Endothelial cell of umbilical vein (primary cell): ENCODE measurements at regions not wholly inside any gene's neighbourhood (a gene's known extent, or its start where the extent isn't known, plus 50 kb on each side); places are given as distances from the start of the nearest gene placed in this dataset.

Experiments used
- BruUV-seq: library from RNA; stranded (reverse); fragments of 400-500 nt; replicated peaks from 2 replicates; lab custom pipeline; 2021; lab: Mats Ljungman, UMichigan
- CTCF ChIA-PET: fragments of 300-600, 350-600 bp; sonication (Branson Sonifier 250); formaldehyde crosslinking; loops from one replicate; lab custom pipeline; 2021; ENCODE audit warnings: antibody characterized with exemption, inconsistent platforms; lab: Charles Lee
- POLR2A ChIA-PET: fragments of 300-600, 350-600 bp; sonication (Branson Sonifier 250); formaldehyde crosslinking; loops from one replicate; lab custom pipeline; 2021; ENCODE audit warnings: antibody characterized with exemption, inconsistent platforms; lab: Charles Lee
- DNase-seq: peaks from one replicate; pipeline ENCODE4 v3.0.0-alpha.2; 2011; ENCODE audit warnings: low read depth, low spot score
- FAIRE-seq: peaks from 2 replicates; lab custom pipeline; 2011; peaks lifted over from hg19 to GRCh38; lab: Jason Lieb, UNC
- H2AFZ ChIP-seq: 2 replicates; pipeline ENCODE4 v1.6.0; 2012; ENCODE audit warnings: low read depth, low read length, control low read depth, inconsistent platforms
- H3K27ac ChIP-seq: 2 replicates; pipeline ENCODE4 v1.5.1; 2011; ENCODE audit warnings: low read depth, mild to moderate bottlenecking, control low read depth, low read length, moderate library complexity; ENCODE audit not compliant: insufficient read depth
- H3K27me3 ChIP-seq, 2 experiments: 2 replicates each; pipeline versions ENCODE4 v1.6.0 to v1.6.1; 2011; ENCODE audit warnings: low read length in 2 of 2, mixed read lengths in 1 of 2; ENCODE audit not compliant: control insufficient read depth in 2 of 2, insufficient read depth in 2 of 2
- H3K36me3 ChIP-seq, 2 experiments: 2 replicates in 1 of 2; 3 replicates in 1 of 2; pipeline ENCODE4 v1.5.1; 2011; ENCODE audit warnings: low read length in 2 of 2, mild to moderate bottlenecking in 1 of 2, moderate library complexity in 1 of 2; ENCODE audit not compliant: control insufficient read depth in 2 of 2, insufficient read depth in 2 of 2; ENCODE audit errors: extremely low read depth in 1 of 2
- H3K4me1 ChIP-seq: 3 replicates; pipeline ENCODE4 v1.5.1; 2011; ENCODE audit warnings: mild to moderate bottlenecking, low read length; ENCODE audit not compliant: control insufficient read depth, insufficient read depth; ENCODE audit errors: extremely low read depth
- H3K4me2 ChIP-seq: 2 replicates; pipeline ENCODE4 v1.6.1; 2011; ENCODE audit warnings: low read length, control low read depth, mixed read lengths; ENCODE audit not compliant: insufficient read depth
- H3K4me3 ChIP-seq, 3 experiments: fragments of 200-600 bp in 1 of 3; sonication (generic), shearing (Covaris generic) in 1 of 3; replicated peaks in 1 of 3; 2 replicates each; pipeline ENCODE4 v1.5.1; 2011 to 2016; ENCODE audit warnings: control low read depth in 3 of 3, low read length in 3 of 3, mild to moderate bottlenecking in 2 of 3, inconsistent platforms in 1 of 3, low read depth in 1 of 3, moderate library complexity in 1 of 3; ENCODE audit not compliant: insufficient read depth in 1 of 3
- H3K79me2 ChIP-seq: 2 replicates; pipeline ENCODE4 v1.6.0; 2012; ENCODE audit warnings: low read length, inconsistent platforms; ENCODE audit not compliant: control insufficient read depth, insufficient read depth
- H3K9ac ChIP-seq: replicated peaks from 2 replicates; pipeline ENCODE3; 2011; ENCODE audit warnings: low read length, control low read depth; ENCODE audit not compliant: insufficient read depth; ENCODE audit errors: extremely low read depth
- H3K9me1 ChIP-seq: replicated peaks from 3 replicates; pipeline ENCODE4 v1.6.0; 2011; ENCODE audit warnings: mild to moderate bottlenecking, low read length; ENCODE audit not compliant: control insufficient read depth, insufficient read depth; ENCODE audit errors: extremely low read depth
- H3K9me3 ChIP-seq: replicated peaks from 2 replicates; pipeline ENCODE4 v1.5.1; 2012; ENCODE audit warnings: low read length, inconsistent platforms; ENCODE audit not compliant: control insufficient read depth, insufficient read depth
- H4K20me1 ChIP-seq: replicated peaks from 2 replicates; pipeline ENCODE3; 2011; ENCODE audit warnings: mild to moderate bottlenecking, low read length; ENCODE audit not compliant: control insufficient read depth, insufficient read depth; ENCODE audit errors: extremely low read depth
- EZH2 ChIP-seq: IDR thresholded peaks from 2 replicates; pipeline ENCODE4 v1.6.1; 2012; ENCODE audit warnings: borderline replicate concordance, low read depth, mild to moderate bottlenecking, moderate library complexity, low read length, inconsistent platforms; ENCODE audit not compliant: severe bottlenecking
- FOS ChIP-seq: IDR thresholded peaks from 2 replicates; pipeline ENCODE4 v1.6.1; 2011; ENCODE audit warnings: mild to moderate bottlenecking, low read length, moderate library complexity, borderline replicate concordance; ENCODE audit not compliant: insufficient read depth
- GATA2 ChIP-seq: IDR thresholded peaks from 2 replicates; pipeline ENCODE4 v1.7.0; 2011; ENCODE audit warnings: low read depth, mild to moderate bottlenecking, moderate library complexity, mixed read lengths, low read length; ENCODE audit not compliant: insufficient read length, insufficient read depth
- JUN ChIP-seq: IDR thresholded peaks from 2 replicates; pipeline ENCODE4 v1.6.1; 2011; ENCODE audit warnings: borderline replicate concordance, low read depth; ENCODE audit not compliant: insufficient read length, insufficient read depth
- MYC ChIP-seq: IDR thresholded peaks from one replicate; pipeline ENCODE4 v1.6.1; 2011; ENCODE audit warnings: mild to moderate bottlenecking, low read depth, low read length
- POLR2A ChIP-seq: IDR thresholded peaks from 2 replicates; pipeline ENCODE4 v1.6.1; 2012; ENCODE audit warnings: low read depth, mild to moderate bottlenecking, control low read depth, low read length
- POLR2AphosphoS5 ChIP-seq: IDR thresholded peaks from 2 replicates; pipeline ENCODE4 v1.6.1; 2012; ENCODE audit warnings: low read depth, mild to moderate bottlenecking, control low read depth, low read length, moderate library complexity; ENCODE audit not compliant: insufficient read depth
- dilution Hi-C: fragments of 300-500 bp; cut with MboI; formaldehyde crosslinking; loops from one replicate; pipeline ENCODE4 v1.15.0; 2019; ENCODE audit warnings: low sequenced_read_pairs; ENCODE audit not compliant: extremely low pct_ligation_motif_present
- intact Hi-C: fragments of 100-400 bp; cut with micrococcal nuclease; formaldehyde crosslinking; loops from one replicate; pipeline ENCODE4 v1.10.0; 2022
- TF ChIP-seq, protein P1 (sequence below), 2 donors: IDR thresholded peaks; 1 replicate in 1 of 2; 2 replicates in 1 of 2; pipeline ENCODE4 v1.5.1; 2011; ENCODE audit warnings: low read length in 2 of 2, mild to moderate bottlenecking in 2 of 2, moderate library complexity in 2 of 2, control low read depth in 1 of 2, inconsistent platforms in 1 of 2, low read depth in 1 of 2; ENCODE audit not compliant: insufficient read depth in 1 of 2; ENCODE audit errors: extremely low read depth in 1 of 2
- TF ChIP-seq, protein P2 (sequence below): IDR thresholded peaks from 2 replicates; pipeline ENCODE4 v1.6.1; 2011; ENCODE audit not compliant: insufficient read depth, insufficient read length

DNA sequence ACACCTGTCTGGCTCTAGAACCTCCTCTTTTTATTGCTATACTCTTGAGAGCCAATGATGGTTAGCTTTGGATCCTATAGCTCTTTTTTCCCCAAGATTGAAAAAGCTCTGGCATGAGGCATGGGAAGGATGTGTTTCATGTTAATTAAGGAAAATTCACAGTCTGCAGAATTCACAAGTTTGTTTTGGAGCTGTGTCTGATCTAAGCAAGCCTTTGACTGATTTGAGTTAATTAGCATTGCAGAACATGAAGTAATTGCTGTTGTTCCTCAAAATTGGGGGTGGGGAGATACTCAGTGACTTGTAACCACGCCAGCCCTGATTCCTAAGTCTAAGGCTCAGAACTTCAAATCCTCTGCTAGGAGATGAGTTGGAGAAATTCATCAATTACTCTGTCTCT, 205.0 kb downstream of the SUDS3 start:
- H3K9me1 ChIP-seq, result no peaks in the 10 kb centered on the region
- no peak overlapping the region for H3K4me3 ChIP-seq
- H3K4me1 ChIP-seq, result no peaks in the 10 kb centered on the region
- dilution Hi-C loops, result no loop called here
- ChIA-PET CTCF (no interaction called here), POLR2A (no interaction called here)
- DNase-seq, result no peak
- H4K20me1 ChIP-seq, result no peaks in the 10 kb centered on the region
- H3K4me2 ChIP-seq, result no peak overlapping the region
- FAIRE-seq, result no peak
- H3K79me2 ChIP-seq, result no peaks in the 10 kb centered on the region
- TF ChIP-seq, protein P1, sequence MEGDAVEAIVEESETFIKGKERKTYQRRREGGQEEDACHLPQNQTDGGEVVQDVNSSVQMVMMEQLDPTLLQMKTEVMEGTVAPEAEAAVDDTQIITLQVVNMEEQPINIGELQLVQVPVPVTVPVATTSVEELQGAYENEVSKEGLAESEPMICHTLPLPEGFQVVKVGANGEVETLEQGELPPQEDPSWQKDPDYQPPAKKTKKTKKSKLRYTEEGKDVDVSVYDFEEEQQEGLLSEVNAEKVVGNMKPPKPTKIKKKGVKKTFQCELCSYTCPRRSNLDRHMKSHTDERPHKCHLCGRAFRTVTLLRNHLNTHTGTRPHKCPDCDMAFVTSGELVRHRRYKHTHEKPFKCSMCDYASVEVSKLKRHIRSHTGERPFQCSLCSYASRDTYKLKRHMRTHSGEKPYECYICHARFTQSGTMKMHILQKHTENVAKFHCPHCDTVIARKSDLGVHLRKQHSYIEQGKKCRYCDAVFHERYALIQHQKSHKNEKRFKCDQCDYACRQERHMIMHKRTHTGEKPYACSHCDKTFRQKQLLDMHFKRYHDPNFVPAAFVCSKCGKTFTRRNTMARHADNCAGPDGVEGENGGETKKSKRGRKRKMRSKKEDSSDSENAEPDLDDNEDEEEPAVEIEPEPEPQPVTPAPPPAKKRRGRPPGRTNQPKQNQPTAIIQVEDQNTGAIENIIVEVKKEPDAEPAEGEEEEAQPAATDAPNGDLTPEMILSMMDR (IDR thresholded peaks at IDR 0.05; ENCODE audit: extremely low read depth in 1 of 2, insufficient read depth in 1 of 2, low read depth in 1 of 2, low read length in 2 of 2), result no peak
- TF ChIP-seq FOS (no peak), GATA2 (no peak), POLR2A (no peak), MYC (no peak), EZH2 (no peak), JUN (no peak), POLR2AphosphoS5 (no peak)
- TF ChIP-seq, protein P2, sequence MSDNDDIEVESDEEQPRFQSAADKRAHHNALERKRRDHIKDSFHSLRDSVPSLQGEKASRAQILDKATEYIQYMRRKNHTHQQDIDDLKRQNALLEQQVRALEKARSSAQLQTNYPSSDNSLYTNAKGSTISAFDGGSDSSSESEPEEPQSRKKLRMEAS, result no peak
- no peak overlapping the region for H3K27ac ChIP-seq
- no peaks in the 10 kb centered on the region for H3K27me3 ChIP-seq
- no TSS peak for BruUV-seq
- H3K9me3 ChIP-seq, result peaks cover 2% of the 10 kb centered on the region
- no peak overlapping the region for H2AFZ ChIP-seq
- intact Hi-C loops, result no loop called here
- no peaks in the 10 kb centered on the region for H3K36me3 ChIP-seq
- H3K9ac ChIP-seq, result no peak overlapping the region
